SK-N-SH (cell line): ENCODE measurements at regions not wholly inside any gene's neighbourhood (a gene's known extent, or its start where the extent isn't known, plus 50 kb on each side); places are given as distances from the start of the nearest gene placed in this dataset.

Experiments
- CTCF ChIA-PET: fragments of 300-600, 350-600 bp; formaldehyde crosslinking; extraction: SDS; loops from one replicate; lab custom pipeline; 2021; lab: Yijun Ruan, JAX
- POLR2A ChIA-PET: fragments of 350-600 bp; sonication (Branson Sonifier 250); formaldehyde crosslinking; extraction: SDS; loops from one replicate; lab custom pipeline; 2020; ENCODE audit warnings: antibody characterized with exemption, inconsistent platforms; lab: Yijun Ruan, JAX
- DNase-seq: peaks from one replicate; pipeline ENCODE4 v3.0.0; 2012
- H2AFZ ChIP-seq: fragments of 200-600 bp; sonication (generic); 2 replicates; pipeline ENCODE4 v1.8.1; 2016; ENCODE audit warnings: antibody characterized with exemption, mild to moderate bottlenecking, low read depth
- H3F3A ChIP-seq: fragments of 200-600 bp; sonication (generic); replicated peaks from 2 replicates; pipeline ENCODE3; 2016; ENCODE audit warnings: antibody characterized with exemption, mild to moderate bottlenecking; ENCODE audit not compliant: insufficient read depth
- H3K27ac ChIP-seq, 2 experiments: fragments of 200-500 bp in 1 of 2; fragments of 200-600 bp in 1 of 2; sonication (Bioruptor generic) in 1 of 2; sonication (generic), shearing (Covaris generic) in 1 of 2; 2 replicates each; pipeline versions ENCODE4 v1.5.1 to v1.6.1; 2014 to 2016; ENCODE audit warnings: low read depth in 2 of 2, inconsistent platforms in 1 of 2, low read length in 1 of 2, mild to moderate bottlenecking in 1 of 2, mixed read lengths in 1 of 2
- H3K27me3 ChIP-seq: fragments of 200-600 bp; sonication (generic), shearing (Covaris generic); 2 replicates; pipeline ENCODE4 v1.6.1; 2016; ENCODE audit warnings: mixed run types; ENCODE audit not compliant: insufficient read depth
- H3K36me3 ChIP-seq, 2 experiments: fragments of 200-500 bp in 1 of 2; fragments of 200-600 bp in 1 of 2; sonication (Bioruptor generic) in 1 of 2; sonication (generic) in 1 of 2; replicated peaks in 1 of 2; 2 replicates each; pipeline versions ENCODE3 to v1.5.1; 2014 to 2016; ENCODE audit warnings: low read length in 1 of 2, mild to moderate bottlenecking in 1 of 2; ENCODE audit not compliant: insufficient read depth in 2 of 2, control insufficient read depth in 1 of 2
- H3K4me1 ChIP-seq, 2 experiments: fragments of 200-500 bp in 1 of 2; fragments of 200-600 bp in 1 of 2; sonication (Bioruptor generic) in 1 of 2; sonication (generic), shearing (Covaris generic) in 1 of 2; 2 replicates each; pipeline versions ENCODE4 v1.5.1 to v1.6.1; 2014 to 2016; ENCODE audit warnings: low read depth in 1 of 2, low read length in 1 of 2, mixed run types in 1 of 2; ENCODE audit not compliant: insufficient read depth in 2 of 2, control insufficient read depth in 1 of 2
- H3K4me2 ChIP-seq: fragments of 200-600 bp; sonication (generic), shearing (Covaris generic); 2 replicates; pipeline ENCODE4 v1.6.1; 2017; ENCODE audit warnings: mixed run types
- H3K4me3 ChIP-seq, 2 experiments: fragments of 200-500 bp in 1 of 2; fragments of 200-600 bp in 1 of 2; sonication (Bioruptor generic) in 1 of 2; sonication (generic), shearing (Covaris generic) in 1 of 2; 2 replicates each; pipeline versions ENCODE4 v1.5.1 to v1.8.1; 2014 to 2016; ENCODE audit warnings: low read depth in 2 of 2, inconsistent platforms in 1 of 2, low read length in 1 of 2, mild to moderate bottlenecking in 1 of 2, mixed read lengths in 1 of 2, moderate library complexity in 1 of 2
- H3K79me2 ChIP-seq: fragments of 200-600 bp; sonication (generic); 2 replicates; pipeline ENCODE4 v1.8.1; 2017; ENCODE audit warnings: mild to moderate bottlenecking; ENCODE audit not compliant: insufficient read depth
- H3K9ac ChIP-seq: fragments of 200-600 bp; sonication (generic); 2 replicates; pipeline ENCODE4 v1.6.1; 2017; ENCODE audit warnings: mixed run types
- H3K9me2 ChIP-seq: fragments of 200-600 bp; sonication (generic); 2 replicates; pipeline ENCODE4 v1.6.1; 2017; ENCODE audit warnings: mixed run types
- H3K9me3 ChIP-seq: fragments of 200-600 bp; sonication (generic); 2 replicates; pipeline ENCODE4 v1.6.1; 2017; ENCODE audit warnings: mixed run types, mild to moderate bottlenecking, moderate library complexity
- H4K20me1 ChIP-seq: fragments of 200-600 bp; sonication (generic); 2 replicates; pipeline ENCODE4 v1.6.1; 2017; ENCODE audit warnings: mild to moderate bottlenecking, mixed run types; ENCODE audit not compliant: insufficient read depth
- EZH2phosphoT487 ChIP-seq: fragments of 200-600 bp; sonication (generic); IDR thresholded peaks from 2 replicates; pipeline ENCODE4 v1.6.1; 2017; ENCODE audit warnings: low read depth, mixed run types, mild to moderate bottlenecking, antibody characterized with exemption, moderate library complexity, borderline replicate concordance
- FOXJ3 ChIP-seq: sonication (generic); formaldehyde crosslinking; IDR thresholded peaks from 2 replicates; pipeline ENCODE4 v1.5.1; 2020; ENCODE audit warnings: mild to moderate bottlenecking, missing genetic modification reagents
- GABPA ChIP-seq: IDR thresholded peaks from 2 replicates; pipeline ENCODE4 v1.4.0; 2012; ENCODE audit warnings: low read depth, mild to moderate bottlenecking
- REST ChIP-seq: IDR thresholded peaks from 2 replicates; pipeline ENCODE4 v1.6.1; 2012; ENCODE audit warnings: mild to moderate bottlenecking, low read depth, low read length, moderate library complexity
- RFX5 ChIP-seq: IDR thresholded peaks from 2 replicates; pipeline ENCODE4 v1.6.1; 2012; ENCODE audit warnings: mild to moderate bottlenecking, improper control_type of control experiment, low read length
- RXRA ChIP-seq: IDR thresholded peaks from 2 replicates; pipeline ENCODE4 v1.4.0; 2012; ENCODE audit warnings: low read depth, mild to moderate bottlenecking, borderline replicate concordance
- TAF1 ChIP-seq: IDR thresholded peaks from 2 replicates; pipeline ENCODE4 v1.6.1; 2012; ENCODE audit warnings: low read depth, mild to moderate bottlenecking, low read length, moderate library complexity, borderline replicate concordance
- TCF12 ChIP-seq: IDR thresholded peaks from 2 replicates; pipeline ENCODE4 v1.4.0; 2012
- YY1 ChIP-seq: IDR thresholded peaks from 2 replicates; pipeline ENCODE4 v1.4.0; 2012; ENCODE audit warnings: low read depth, mild to moderate bottlenecking
- TF ChIP-seq, protein P1 (sequence below): IDR thresholded peaks from 2 replicates; pipeline ENCODE4 v1.4.0; 2012; ENCODE audit warnings: low read depth, borderline replicate concordance
- TF ChIP-seq, protein P2 (sequence below): fragments of 150-350 bp; IDR thresholded peaks from 2 replicates; pipeline ENCODE4 v1.6.1; 2017; ENCODE audit warnings: antibody characterized with exemption, low read length, low read depth, borderline replicate concordance

GRCh38 chr6:164347455-164347854 lies 932.9 kb downstream of the QKI start (continued):
- TF ChIP-seq REST (no peak), RXRA (no peak)

DNA sequence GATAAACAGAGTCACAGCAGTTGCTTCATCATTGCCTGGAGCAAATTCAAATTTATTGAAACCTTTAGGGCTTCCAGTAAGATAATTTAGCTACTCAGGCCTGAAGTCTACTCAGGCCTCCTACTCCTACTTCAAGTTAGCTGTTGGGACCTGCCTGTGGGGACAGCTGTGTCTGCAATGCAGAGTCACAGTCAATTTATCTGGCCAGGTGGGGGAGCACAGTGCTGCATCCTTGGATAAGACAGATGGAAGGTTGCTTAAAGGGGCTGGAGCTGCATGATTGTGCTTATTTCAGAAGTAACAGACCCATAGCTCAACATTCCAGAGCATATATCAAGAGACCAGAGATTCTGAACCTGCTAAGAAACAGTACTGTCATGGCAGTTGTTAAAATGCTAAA lies 932.1 kb downstream of the QKI start:
- Histone ChIP-seq H3K27me3 (no peaks in the 10 kb centered on the region), H3K4me3 (no peak overlapping the region), H4K20me1 (no peaks in the 10 kb centered on the region), H3K36me3 (no peaks in the 10 kb centered on the region), H3F3A (no peaks in the 10 kb centered on the region), H3K4me2 (no peak overlapping the region), H2AFZ (no peak overlapping the region), H3K79me2 (no peaks in the 10 kb centered on the region), H3K27ac (no peak overlapping the region), H3K9me3 (0 out of 2 replicates have a peak, but pooled peaks cover 6% of the 10 kb centered on the region), H3K4me1 (no peaks in the 10 kb centered on the region), H3K9ac (no peak overlapping the region), H3K9me2 (no peaks in the 10 kb centered on the region)
- no peak for TF ChIP-seq TAF1
- TF ChIP-seq GABPA = no peak
- no peak for TF ChIP-seq REST
- TF ChIP-seq, protein P1, sequence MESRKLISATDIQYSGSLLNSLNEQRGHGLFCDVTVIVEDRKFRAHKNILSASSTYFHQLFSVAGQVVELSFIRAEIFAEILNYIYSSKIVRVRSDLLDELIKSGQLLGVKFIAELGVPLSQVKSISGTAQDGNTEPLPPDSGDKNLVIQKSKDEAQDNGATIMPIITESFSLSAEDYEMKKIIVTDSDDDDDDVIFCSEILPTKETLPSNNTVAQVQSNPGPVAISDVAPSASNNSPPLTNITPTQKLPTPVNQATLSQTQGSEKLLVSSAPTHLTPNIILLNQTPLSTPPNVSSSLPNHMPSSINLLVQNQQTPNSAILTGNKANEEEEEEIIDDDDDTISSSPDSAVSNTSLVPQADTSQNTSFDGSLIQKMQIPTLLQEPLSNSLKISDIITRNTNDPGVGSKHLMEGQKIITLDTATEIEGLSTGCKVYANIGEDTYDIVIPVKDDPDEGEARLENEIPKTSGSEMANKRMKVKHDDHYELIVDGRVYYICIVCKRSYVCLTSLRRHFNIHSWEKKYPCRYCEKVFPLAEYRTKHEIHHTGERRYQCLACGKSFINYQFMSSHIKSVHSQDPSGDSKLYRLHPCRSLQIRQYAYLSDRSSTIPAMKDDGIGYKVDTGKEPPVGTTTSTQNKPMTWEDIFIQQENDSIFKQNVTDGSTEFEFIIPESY = no peak
- no peak for TF ChIP-seq EZH2phosphoT487
- no peak for TF ChIP-seq RFX5
- no peak for TF ChIP-seq FOXJ3
- TF ChIP-seq, protein P2, sequence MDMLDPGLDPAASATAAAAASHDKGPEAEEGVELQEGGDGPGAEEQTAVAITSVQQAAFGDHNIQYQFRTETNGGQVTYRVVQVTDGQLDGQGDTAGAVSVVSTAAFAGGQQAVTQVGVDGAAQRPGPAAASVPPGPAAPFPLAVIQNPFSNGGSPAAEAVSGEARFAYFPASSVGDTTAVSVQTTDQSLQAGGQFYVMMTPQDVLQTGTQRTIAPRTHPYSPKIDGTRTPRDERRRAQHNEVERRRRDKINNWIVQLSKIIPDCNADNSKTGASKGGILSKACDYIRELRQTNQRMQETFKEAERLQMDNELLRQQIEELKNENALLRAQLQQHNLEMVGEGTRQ = no peak
- TF ChIP-seq YY1 = no peak
- no peak for TF ChIP-seq TCF12
- ChIA-PET POLR2A (no interaction called here), CTCF (no interaction called here)
- no peak for DNase-seq
